ENCODE measurements at regions not wholly inside any gene's neighbourhood (a gene's known extent, or its start where the extent isn't known, plus 50 kb on each side); places are given as distances from the start of the nearest gene placed in this dataset.

GRCh38 chr18:42658171-42658570, 457.3 kb downstream of the RIT2 start:
- no peak for TF ChIP-seq TAF1 (IDR thresholded peaks at IDR 0.05; ENCODE audit: low read depth, low read length)
- TF ChIP-seq PAX5 (IDR thresholded peaks at IDR 0.05; ENCODE audit: insufficient read depth, low read length, severe bottlenecking): no peak
- no peak for TF ChIP-seq POU2F2 (IDR thresholded peaks at IDR 0.05; ENCODE audit: low read depth, low read length)
- TF ChIP-seq POLR2A (IDR thresholded peaks at IDR 0.05; ENCODE audit: low read depth, low read length): no peak
- no peak for TF ChIP-seq SPI1 (IDR thresholded peaks at IDR 0.05; ENCODE audit: low read depth, low read length)
- no peak for TF ChIP-seq POLR2AphosphoS5 (IDR thresholded peaks at IDR 0.05; ENCODE audit: low read depth, low read length)
- DNase-seq (ENCODE audit: insufficient read length, low spot score) (no peak), FAIRE-seq (no peak)

- DNase-seq (ENCODE audit: insufficient read length, low spot score): no peak
- no peak for TF ChIP-seq SPI1 (IDR thresholded peaks at IDR 0.05; ENCODE audit: low read depth, low read length)
- TF ChIP-seq POLR2A (IDR thresholded peaks at IDR 0.05; ENCODE audit: low read depth, low read length): no peak
- TF ChIP-seq POLR2AphosphoS5 (IDR thresholded peaks at IDR 0.05; ENCODE audit: low read depth, low read length): no peak
- no peak for TF ChIP-seq TAF1 (IDR thresholded peaks at IDR 0.05; ENCODE audit: low read depth, low read length)
- TF ChIP-seq PAX5 (IDR thresholded peaks at IDR 0.05; ENCODE audit: insufficient read depth, low read length, severe bottlenecking): no peak
- no peak for TF ChIP-seq POU2F2 (IDR thresholded peaks at IDR 0.05; ENCODE audit: low read depth, low read length)
- no peak for FAIRE-seq
Measured at GRCh38 chr18:42659187-42659586, 456.3 kb downstream of the RIT2 start.

- DNase-seq (ENCODE audit: insufficient read length, low spot score) (no peak), FAIRE-seq (no peak)
- TF ChIP-seq POU2F2 (IDR thresholded peaks at IDR 0.05; ENCODE audit: low read depth, low read length) (no peak), SPI1 (IDR thresholded peaks at IDR 0.05; ENCODE audit: low read depth, low read length) (no peak), PAX5 (IDR thresholded peaks at IDR 0.05; ENCODE audit: insufficient read depth, low read length, severe bottlenecking) (no peak), POLR2A (IDR thresholded peaks at IDR 0.05; ENCODE audit: low read depth, low read length) (no peak), POLR2AphosphoS5 (IDR thresholded peaks at IDR 0.05; ENCODE audit: low read depth, low read length) (no peak), TAF1 (IDR thresholded peaks at IDR 0.05; ENCODE audit: low read depth, low read length) (no peak)
Measured at GRCh38 chr18:42670860-42671259, 444.6 kb downstream of the RIT2 start.

- DNase-seq (ENCODE audit: insufficient read length, low spot score) (no peak), FAIRE-seq (no peak)
- no peak for TF ChIP-seq TAF1 (IDR thresholded peaks at IDR 0.05; ENCODE audit: low read depth, low read length)
- TF ChIP-seq POLR2AphosphoS5 (IDR thresholded peaks at IDR 0.05; ENCODE audit: low read depth, low read length): no peak
- no peak for TF ChIP-seq SPI1 (IDR thresholded peaks at IDR 0.05; ENCODE audit: low read depth, low read length)
- no peak for TF ChIP-seq POU2F2 (IDR thresholded peaks at IDR 0.05; ENCODE audit: low read depth, low read length)
- TF ChIP-seq POLR2A (IDR thresholded peaks at IDR 0.05; ENCODE audit: low read depth, low read length): no peak
- TF ChIP-seq PAX5 (IDR thresholded peaks at IDR 0.05; ENCODE audit: insufficient read depth, low read length, severe bottlenecking): no peak
Measured at GRCh38 chr18:42675810-42676209, 439.7 kb downstream of the RIT2 start.

- FAIRE-seq (no peak), DNase-seq (ENCODE audit: insufficient read length, low spot score) (no peak)
- TF ChIP-seq SPI1 (IDR thresholded peaks at IDR 0.05; ENCODE audit: low read depth, low read length) (no peak), POU2F2 (IDR thresholded peaks at IDR 0.05; ENCODE audit: low read depth, low read length) (no peak), TAF1 (IDR thresholded peaks at IDR 0.05; ENCODE audit: low read depth, low read length) (no peak), POLR2A (IDR thresholded peaks at IDR 0.05; ENCODE audit: low read depth, low read length) (no peak), PAX5 (IDR thresholded peaks at IDR 0.05; ENCODE audit: insufficient read depth, low read length, severe bottlenecking) (no peak), POLR2AphosphoS5 (IDR thresholded peaks at IDR 0.05; ENCODE audit: low read depth, low read length) (no peak)
Measured at GRCh38 chr18:42683094-42683493, 432.4 kb downstream of the RIT2 start.

GRCh38 chr18:42689310-42689709, 426.2 kb downstream of the RIT2 start:
- FAIRE-seq (no peak), DNase-seq (ENCODE audit: insufficient read length, low spot score) (no peak)
- TF ChIP-seq PAX5 (IDR thresholded peaks at IDR 0.05; ENCODE audit: insufficient read depth, low read length, severe bottlenecking): no peak
- no peak for TF ChIP-seq TAF1 (IDR thresholded peaks at IDR 0.05; ENCODE audit: low read depth, low read length)
- no peak for TF ChIP-seq POLR2A (IDR thresholded peaks at IDR 0.05; ENCODE audit: low read depth, low read length)
- TF ChIP-seq POU2F2 (IDR thresholded peaks at IDR 0.05; ENCODE audit: low read depth, low read length): no peak
- TF ChIP-seq SPI1 (IDR thresholded peaks at IDR 0.05; ENCODE audit: low read depth, low read length): no peak
- no peak for TF ChIP-seq POLR2AphosphoS5 (IDR thresholded peaks at IDR 0.05; ENCODE audit: low read depth, low read length)
